ENCODE measurements at regions not wholly inside any gene's neighbourhood (a gene's known extent, or its start where the extent isn't known, plus 50 kb on each side); places are given as distances from the start of the nearest gene placed in this dataset.

GRCh38 chr7:25911738-25912607 is 240.0 kb upstream of the NFE2L3 start:
- no peak for TF ChIP-seq POLR2A (IDR thresholded peaks at IDR 0.05; ENCODE audit: low read depth, low read length)
- FAIRE-seq (no peak), DNase-seq (ENCODE audit: insufficient read length, low spot score) (no peak)

GRCh38 chr7:25913598-25914224 is 238.3 kb upstream of the NFE2L3 start:
- FAIRE-seq = no peak
- TF ChIP-seq POLR2A (IDR thresholded peaks at IDR 0.05; ENCODE audit: low read depth, low read length) = no peak
- DNase-seq (ENCODE audit: insufficient read length, low spot score) = no peak

- no peak for FAIRE-seq
- no peak for DNase-seq (ENCODE audit: insufficient read length, low spot score)
- no peak for TF ChIP-seq POLR2A (IDR thresholded peaks at IDR 0.05; ENCODE audit: low read depth, low read length)
Observed at GRCh38 chr7:25918731-25919130, 233.3 kb upstream of the NFE2L3 start.

- FAIRE-seq = peak; percentile 65
- DNase-seq (ENCODE audit: insufficient read length, low spot score) = no peak
- no peak for TF ChIP-seq POLR2A (IDR thresholded peaks at IDR 0.05; ENCODE audit: low read depth, low read length)
Observed at GRCh38 chr7:25922296-25922695, 229.7 kb upstream of the NFE2L3 start.

GRCh38 chr7:25923741-25924460 is 228.1 kb upstream of the NFE2L3 start:
- FAIRE-seq = no peak
- no peak for TF ChIP-seq POLR2A (IDR thresholded peaks at IDR 0.05; ENCODE audit: low read depth, low read length)

GRCh38 chr7:25926009-25926408 is 226.0 kb upstream of the NFE2L3 start:
- no peak for TF ChIP-seq POLR2A (IDR thresholded peaks at IDR 0.05; ENCODE audit: low read depth, low read length)
- DNase-seq (ENCODE audit: insufficient read length, low spot score) (no peak), FAIRE-seq (no peak)

More at GRCh38 chr7:25923741-25924460, 228.1 kb upstream of the NFE2L3 start:
- DNase-seq (ENCODE audit: insufficient read length, low spot score) = no peak

- TF ChIP-seq POLR2A (IDR thresholded peaks at IDR 0.05; ENCODE audit: low read depth, low read length) = no peak
- no peak for FAIRE-seq
- no peak for DNase-seq (ENCODE audit: insufficient read length, low spot score)
Observed at GRCh38 chr7:25926451-25926850, 225.5 kb upstream of the NFE2L3 start.

- TF ChIP-seq POLR2A (IDR thresholded peaks at IDR 0.05; ENCODE audit: low read depth, low read length) = no peak
- DNase-seq (ENCODE audit: insufficient read length, low spot score) (no peak), FAIRE-seq (no peak)
Observed at GRCh38 chr7:25926891-25927625, 224.9 kb upstream of the NFE2L3 start.

- DNase-seq (ENCODE audit: insufficient read length, low spot score) = no peak
- TF ChIP-seq POLR2A (IDR thresholded peaks at IDR 0.05; ENCODE audit: low read depth, low read length) = no peak
- FAIRE-seq = no peak
Observed at GRCh38 chr7:25927626-25927978, 224.4 kb upstream of the NFE2L3 start.

GRCh38 chr7:25928549-25929330 is 223.3 kb upstream of the NFE2L3 start:
- DNase-seq (ENCODE audit: insufficient read length, low spot score) (no peak), FAIRE-seq (no peak)
- no peak for TF ChIP-seq POLR2A (IDR thresholded peaks at IDR 0.05; ENCODE audit: low read depth, low read length)

GRCh38 chr7:25929448-25929847 is 222.6 kb upstream of the NFE2L3 start:
- TF ChIP-seq POLR2A (IDR thresholded peaks at IDR 0.05; ENCODE audit: low read depth, low read length) = no peak
- DNase-seq (ENCODE audit: insufficient read length, low spot score) = no peak
- FAIRE-seq = no peak

- no peak for DNase-seq (ENCODE audit: insufficient read length, low spot score)
- no peak for FAIRE-seq
- no peak for TF ChIP-seq POLR2A (IDR thresholded peaks at IDR 0.05; ENCODE audit: low read depth, low read length)
Observed at GRCh38 chr7:25930492-25931048, 221.4 kb upstream of the NFE2L3 start.

- DNase-seq (ENCODE audit: insufficient read length, low spot score) (no peak), FAIRE-seq (no peak)
- TF ChIP-seq POLR2A (IDR thresholded peaks at IDR 0.05; ENCODE audit: low read depth, low read length) = no peak
Observed at GRCh38 chr7:25931156-25931555, 220.8 kb upstream of the NFE2L3 start.

Data from H54 (cell line).